ENCODE measurements at regions not wholly inside any gene's neighbourhood (a gene's known extent, or its start where the extent isn't known, plus 50 kb on each side); places are given as distances from the start of the nearest gene placed in this dataset.

GRCh38 chr10:10845185-10845584 is 172.5 kb upstream of the CELF2 start:
- TF ChIP-seq POLR2A (IDR thresholded peaks at IDR 0.05; ENCODE audit: low read length) (no peak), GATA1 (IDR thresholded peaks at IDR 0.05; ENCODE audit: low read depth, low read length) (no peak)
